ENCODE measurements at regions not wholly inside any gene's neighbourhood (a gene's known extent, or its start where the extent isn't known, plus 50 kb on each side); places are given as distances from the start of the nearest gene placed in this dataset.

GRCh38 chr12:125949471-125949870, 884.2 kb downstream of the AACS start:
- TF ChIP-seq CTCF (IDR thresholded peaks at IDR 0.05) (no peak), POLR2A (IDR thresholded peaks at IDR 0.05) (no peak)

Measured in heart left ventricle (tissue), 13 donors.